ENCODE measurements at regions not wholly inside any gene's neighbourhood (a gene's known extent, or its start where the extent isn't known, plus 50 kb on each side); places are given as distances from the start of the nearest gene placed in this dataset.

- no peak for DNase-seq (ENCODE audit: insufficient read length, low spot score)
- no peak for FAIRE-seq
- no peak for TF ChIP-seq POLR2A (IDR thresholded peaks at IDR 0.05; ENCODE audit: low read depth, low read length)
Measured at GRCh38 chr15:77810130-77810571, 177.4 kb upstream of the LINGO1 start.

- FAIRE-seq (no peak), DNase-seq (ENCODE audit: insufficient read length, low spot score) (no peak)
- TF ChIP-seq POLR2A (IDR thresholded peaks at IDR 0.05; ENCODE audit: low read depth, low read length) = no peak
Measured at GRCh38 chr15:77808581-77809177, 176.0 kb upstream of the LINGO1 start.

- FAIRE-seq (no peak), DNase-seq (ENCODE audit: insufficient read length, low spot score) (no peak)
- TF ChIP-seq POLR2A (IDR thresholded peaks at IDR 0.05; ENCODE audit: low read depth, low read length) = no peak
Measured at GRCh38 chr15:77808075-77808474, 175.4 kb upstream of the LINGO1 start.

- DNase-seq (ENCODE audit: insufficient read length, low spot score) = no peak
- FAIRE-seq = no peak
- no peak for TF ChIP-seq POLR2A (IDR thresholded peaks at IDR 0.05; ENCODE audit: low read depth, low read length)
Measured at GRCh38 chr15:77807611-77808010, 174.9 kb upstream of the LINGO1 start.

GRCh38 chr15:77807115-77807514 is 174.4 kb upstream of the LINGO1 start:
- DNase-seq (ENCODE audit: insufficient read length, low spot score) (no peak), FAIRE-seq (no peak)
- no peak for TF ChIP-seq POLR2A (IDR thresholded peaks at IDR 0.05; ENCODE audit: low read depth, low read length)

- no peak for DNase-seq (ENCODE audit: insufficient read length, low spot score)
- no peak for TF ChIP-seq POLR2A (IDR thresholded peaks at IDR 0.05; ENCODE audit: low read depth, low read length)
- no peak for FAIRE-seq
Measured at GRCh38 chr15:77804210-77804609, 171.5 kb upstream of the LINGO1 start.

GRCh38 chr15:77803487-77803886 is 170.8 kb upstream of the LINGO1 start:
- DNase-seq (ENCODE audit: insufficient read length, low spot score) (no peak), FAIRE-seq (no peak)
- no peak for TF ChIP-seq POLR2A (IDR thresholded peaks at IDR 0.05; ENCODE audit: low read depth, low read length)

GRCh38 chr15:77800305-77800704 is 167.6 kb upstream of the LINGO1 start:
- no peak for FAIRE-seq
- no peak for DNase-seq (ENCODE audit: insufficient read length, low spot score)
- no peak for TF ChIP-seq POLR2A (IDR thresholded peaks at IDR 0.05; ENCODE audit: low read depth, low read length)

GRCh38 chr15:77798847-77799246 is 166.1 kb upstream of the LINGO1 start:
- DNase-seq (ENCODE audit: insufficient read length, low spot score) (no peak), FAIRE-seq (no peak)
- no peak for TF ChIP-seq POLR2A (IDR thresholded peaks at IDR 0.05; ENCODE audit: low read depth, low read length)

- no peak for DNase-seq (ENCODE audit: insufficient read length, low spot score)
- no peak for FAIRE-seq
- no peak for TF ChIP-seq POLR2A (IDR thresholded peaks at IDR 0.05; ENCODE audit: low read depth, low read length)
Measured at GRCh38 chr15:77798151-77798835, 165.6 kb upstream of the LINGO1 start.

- no peak for TF ChIP-seq POLR2A (IDR thresholded peaks at IDR 0.05; ENCODE audit: low read depth, low read length)
- DNase-seq (ENCODE audit: insufficient read length, low spot score) (no peak), FAIRE-seq (no peak)
Measured at GRCh38 chr15:77797270-77797669, 164.6 kb upstream of the LINGO1 start.

GRCh38 chr15:77796046-77796729 is 163.5 kb upstream of the LINGO1 start:
- DNase-seq (ENCODE audit: insufficient read length, low spot score) (no peak), FAIRE-seq (no peak)
- TF ChIP-seq POLR2A (IDR thresholded peaks at IDR 0.05; ENCODE audit: low read depth, low read length) = no peak

- DNase-seq (ENCODE audit: insufficient read length, low spot score) (no peak), FAIRE-seq (no peak)
- TF ChIP-seq POLR2A (IDR thresholded peaks at IDR 0.05; ENCODE audit: low read depth, low read length) = no peak
Measured at GRCh38 chr15:77795446-77795845, 162.7 kb upstream of the LINGO1 start.

GRCh38 chr15:77791941-77792340 is 159.2 kb upstream of the LINGO1 start:
- TF ChIP-seq POLR2A (IDR thresholded peaks at IDR 0.05; ENCODE audit: low read depth, low read length) = no peak
- no peak for FAIRE-seq
- DNase-seq (ENCODE audit: insufficient read length, low spot score) = no peak

- FAIRE-seq (no peak), DNase-seq (ENCODE audit: insufficient read length, low spot score) (no peak)
- no peak for TF ChIP-seq POLR2A (IDR thresholded peaks at IDR 0.05; ENCODE audit: low read depth, low read length)
Measured at GRCh38 chr15:77790481-77790880, 157.8 kb upstream of the LINGO1 start.
